Upper lobe of left lung (tissue), 6 donors: ENCODE measurements at regions not wholly inside any gene's neighbourhood (a gene's known extent, or its start where the extent isn't known, plus 50 kb on each side); places are given as distances from the start of the nearest gene placed in this dataset.
A peak's percentile ranks its signal among the peaks of the same experiment; 100 is the strongest.

Experiments
- ATAC-seq, 2 donors: fragments of 200-7000 bp; cut with Tn5 transposase; one replicate each; pipeline ENCODE4 v1.9.1; 2022; ENCODE audit warnings: mild to moderate bottlenecking in 2 of 2, moderate library complexity in 2 of 2; ENCODE audit not compliant: low FRiP score in 2 of 2
- DNase-seq, 2 donors: peaks; one replicate each; pipeline ENCODE4 v3.0.0-alpha.2; 2019 to 2020
- H3K27ac ChIP-seq, 4 donors: fragments of 200-600 bp; sonication (generic); one replicate each; pipeline ENCODE4 v1.5.1; 2016 to 2019
- H3K27me3 ChIP-seq, 4 donors: fragments of 200-600 bp; sonication (generic); one replicate each; pipeline ENCODE4 v1.5.1; 2017 to 2019
- H3K36me3 ChIP-seq, 4 donors: fragments of 200-600 bp; sonication (generic); one replicate each; pipeline ENCODE4 v1.5.1; 2016 to 2019
- H3K4me1 ChIP-seq, 4 donors: fragments of 200-600 bp; sonication (generic); one replicate each; pipeline ENCODE4 v1.5.1; 2018 to 2019
- H3K4me3 ChIP-seq, 4 donors: fragments of 200-600 bp; sonication (generic); one replicate each; pipeline ENCODE4 v1.5.1; 2017 to 2019; ENCODE audit warnings: mild to moderate bottlenecking in 2 of 4, moderate library complexity in 1 of 4
- H3K9me3 ChIP-seq, 4 donors: fragments of 200-600 bp; sonication (generic); one replicate each; pipeline ENCODE4 v1.5.1; 2018 to 2019
- CTCF ChIP-seq, 6 experiments: fragments of 450-650 bp in 4 of 6; fragments of 200-600 bp in 2 of 6; sonication (generic) in 2 of 6; IDR thresholded peaks; one replicate each; pipeline ENCODE4 v1.5.1; 2016 to 2019; ENCODE audit warnings: antibody characterized with exemption in 6 of 6
- EP300 ChIP-seq, 4 donors: sonication (generic); formaldehyde crosslinking; IDR thresholded peaks; one replicate each; pipeline ENCODE4 v1.5.1; 2017; ENCODE audit warnings: antibody characterized with exemption in 4 of 4, control low read depth in 2 of 4
- POLR2A ChIP-seq, 4 donors: fragments of 450-650 bp; IDR thresholded peaks; one replicate each; pipeline ENCODE4 v1.5.1; 2016 to 2017; ENCODE audit warnings: antibody characterized with exemption in 4 of 4, mild to moderate bottlenecking in 2 of 4
- POLR2AphosphoS5 ChIP-seq, 2 donors: sonication (generic); formaldehyde crosslinking; IDR thresholded peaks; one replicate each; pipeline ENCODE4 v1.5.1; 2017; ENCODE audit warnings: antibody characterized with exemption in 2 of 2
- WGBS, 2 donors: methylation state at CpG; one replicate each; pipeline ENCODE4 v1.1.5; 2017 to 2018; 5-methylcytosine and 5-hydroxymethylcytosine counted together
- donor health status: DM: no; HTN: no; CAD: no; lungs with moderate emphysema.
- donor health status: DM: no; HTN: yes; CAD: no; lungs with severe emphysema.

GRCh38 chr2:238569507-238570195 is 142.9 kb downstream of the ASB1 start:
- Histone ChIP-seq H3K4me3 (no peak overlapping the region), H3K9me3 (no peaks in the 10 kb centered on the region), H3K36me3 (no peaks in the 10 kb centered on the region), H3K27ac (peak overlapping the region; percentile 74 to 90 (median 82)), H3K27me3 (no peaks in the 10 kb centered on the region), H3K4me1 (peaks cover 0 to 47% (median 17%) of the 10 kb centered on the region in 4 donors)
- ATAC-seq = peak; percentile 52 to 86
- peak; percentile 79 to 94 for DNase-seq
- WGBS, 2 donors = 60 to 72% methylated on average over 19 to 24 of the region's 25 CpGs
- TF ChIP-seq EP300 (IDR thresholded peaks at IDR 0.05) = peak; percentile 52 to 96 (median 76)
- peak in 1 of 4 donors; percentile 61 for TF ChIP-seq POLR2A (IDR thresholded peaks at IDR 0.05)
- TF ChIP-seq POLR2AphosphoS5 (IDR thresholded peaks at IDR 0.05) = peak; percentile 67 to 77
- TF ChIP-seq CTCF (IDR thresholded peaks at IDR 0.05) = no peak

- no peak for DNase-seq
- no peaks in the 10 kb centered on the region for H3K9me3 ChIP-seq
- 90 to 92% methylated on average over 10 of the region's 10 CpGs for WGBS, 2 donors
- no peak for ATAC-seq
- H3K36me3 ChIP-seq = no peaks in the 10 kb centered on the region
- no peaks in the 10 kb centered on the region for H3K27me3 ChIP-seq
- TF ChIP-seq POLR2AphosphoS5 (IDR thresholded peaks at IDR 0.05) = no peak
- no peak for TF ChIP-seq EP300 (IDR thresholded peaks at IDR 0.05)
- no peak for TF ChIP-seq CTCF (IDR thresholded peaks at IDR 0.05)
- TF ChIP-seq POLR2A (IDR thresholded peaks at IDR 0.05) = no peak
- H3K4me3 ChIP-seq = no peak overlapping the region
- peaks cover 0 to 47% (median 17%) of the 10 kb centered on the region in 4 donors for H3K4me1 ChIP-seq
- peak overlapping the region in 3 of 4 donors; percentile 75 to 90 (median 82) for H3K27ac ChIP-seq
Measured at GRCh38 chr2:238570391-238570790, 143.7 kb downstream of the ASB1 start.

GRCh38 chr2:238570926-238571325 is 144.2 kb downstream of the ASB1 start:
- ATAC-seq = no peak
- TF ChIP-seq POLR2A (IDR thresholded peaks at IDR 0.05) (no peak), EP300 (IDR thresholded peaks at IDR 0.05) (no peak), CTCF (IDR thresholded peaks at IDR 0.05) (no peak), POLR2AphosphoS5 (IDR thresholded peaks at IDR 0.05) (no peak)
- Histone ChIP-seq H3K4me3 (no peak overlapping the region), H3K9me3 (no peaks in the 10 kb centered on the region), H3K27me3 (no peaks in the 10 kb centered on the region), H3K4me1 (peaks cover 0 to 47% (median 17%) of the 10 kb centered on the region in 4 donors), H3K27ac (peak overlapping the region in 1 of 4 donors; percentile 90), H3K36me3 (no peaks in the 10 kb centered on the region)
- WGBS, 2 donors = 92% methylated on average over 11 to 17 of the region's 17 CpGs
- no peak for DNase-seq

- TF ChIP-seq CTCF (IDR thresholded peaks at IDR 0.05) = no peak
- TF ChIP-seq POLR2A (IDR thresholded peaks at IDR 0.05) = no peak
- TF ChIP-seq POLR2AphosphoS5 (IDR thresholded peaks at IDR 0.05) = no peak
- no peak for TF ChIP-seq EP300 (IDR thresholded peaks at IDR 0.05)
- Histone ChIP-seq H3K27ac (peak overlapping the region in 1 of 4 donors; percentile 35), H3K4me1 (peaks cover 0 to 45% (median 16%) of the 10 kb centered on the region in 4 donors), H3K4me3 (no peak overlapping the region), H3K27me3 (no peaks in the 10 kb centered on the region), H3K36me3 (no peaks in the 10 kb centered on the region), H3K9me3 (no peaks in the 10 kb centered on the region)
- DNase-seq (no peak), ATAC-seq (no peak)
- 80 to 85% methylated on average over 7 to 14 of the region's 14 CpGs for WGBS, 2 donors
Measured at GRCh38 chr2:238571661-238572372, 145.1 kb downstream of the ASB1 start.
